Breast epithelium (tissue), 4 donors: ENCODE measurements at regions not wholly inside any gene's neighbourhood (a gene's known extent, or its start where the extent isn't known, plus 50 kb on each side); places are given as distances from the start of the nearest gene placed in this dataset.

Source experiments
- DNase-seq, 2 donors: peaks; one replicate each; pipeline ENCODE4 v3.0.0-alpha.2; 2019; ENCODE audit warnings: low spot score in 2 of 2
- H3K27ac ChIP-seq, 2 donors: fragments of 200-600 bp; sonication (generic) in 1 of 2; one replicate each; pipeline ENCODE4 v1.5.1; 2016 to 2019; ENCODE audit warnings: mild to moderate bottlenecking in 1 of 2
- H3K27me3 ChIP-seq, 2 donors: fragments of 200-600 bp; sonication (generic) in 1 of 2; one replicate each; pipeline versions ENCODE4 v1.5.1 to v1.6.0; 2017 to 2019; ENCODE audit warnings: control low read depth in 1 of 2, mild to moderate bottlenecking in 1 of 2
- H3K36me3 ChIP-seq: fragments of 200-600 bp; one replicate; pipeline ENCODE4 v1.5.1; 2019
- H3K4me1 ChIP-seq, 2 donors: fragments of 200-600 bp; sonication (generic); one replicate each; pipeline ENCODE4 v1.5.1; 2016 to 2019; ENCODE audit warnings: control low read depth in 1 of 2
- H3K4me3 ChIP-seq, 3 donors: fragments of 200-600 bp; sonication (generic); 1 replicate in 2 of 3; 2 replicates in 1 of 3; pipeline ENCODE4 v1.5.1; 2016 to 2019; ENCODE audit warnings: mild to moderate bottlenecking in 3 of 3, moderate library complexity in 2 of 3
- H3K9me3 ChIP-seq, 2 donors: fragments of 200-600 bp; sonication (generic) in 1 of 2; one replicate each; pipeline ENCODE4 v1.5.1; 2016 to 2019; ENCODE audit warnings: control low read depth in 1 of 2
- CTCF ChIP-seq, 3 donors: fragments of 450-650 bp; IDR thresholded peaks; one replicate each; pipeline ENCODE4 v1.5.1; 2016 to 2017; ENCODE audit warnings: antibody characterized with exemption in 3 of 3, mild to moderate bottlenecking in 3 of 3, moderate library complexity in 3 of 3
- POLR2A ChIP-seq: fragments of 450-650 bp; IDR thresholded peaks from one replicate; pipeline ENCODE4 v1.6.1; 2016; ENCODE audit warnings: antibody characterized with exemption, mild to moderate bottlenecking, moderate library complexity
- POLR2AphosphoS5 ChIP-seq, 3 donors: sonication (generic); formaldehyde crosslinking; IDR thresholded peaks; one replicate each; pipeline ENCODE4 v1.6.1; 2017; ENCODE audit warnings: antibody characterized with exemption in 3 of 3
- intact Hi-C: fragments of 100-400 bp; cut with DNase I; formaldehyde crosslinking; loops from one replicate; pipeline ENCODE4 v1.15.1; 2023; ENCODE audit warnings: low total_unique reads

DNA sequence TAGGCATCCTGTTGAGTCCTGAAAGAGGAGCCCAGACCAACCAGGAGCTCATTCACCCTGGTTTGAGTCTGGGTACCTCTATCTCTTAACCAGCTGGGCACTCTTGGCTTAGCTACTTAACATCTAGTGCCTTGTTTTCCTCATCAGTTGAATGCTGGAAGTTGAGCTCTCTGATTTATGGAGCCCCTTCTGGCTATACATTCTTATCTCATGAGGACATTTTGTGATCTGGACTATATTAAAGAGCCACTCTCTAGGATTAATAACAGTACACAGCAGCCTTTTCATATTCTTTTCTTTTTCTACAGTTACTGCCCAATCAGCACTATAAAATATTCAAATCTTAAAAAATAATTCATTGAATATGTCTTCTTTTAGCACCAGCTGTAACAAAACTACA is 296.9 kb upstream of the RUNX1 start:
- Histone ChIP-seq H3K27ac (no peak overlapping the region), H3K4me3 (no peak overlapping the region), H3K36me3 (no peaks in the 10 kb centered on the region), H3K27me3 (no peaks in the 10 kb centered on the region), H3K9me3 (no peaks in the 10 kb centered on the region), H3K4me1 (no peaks in the 10 kb centered on the region)
- DNase-seq, result no peak
- TF ChIP-seq POLR2AphosphoS5 (IDR thresholded peaks at IDR 0.05), result no peak
- no peak for TF ChIP-seq CTCF (IDR thresholded peaks at IDR 0.05)
- no peak for TF ChIP-seq POLR2A
- intact Hi-C loops, result no loop called here

- TF ChIP-seq POLR2AphosphoS5 (IDR thresholded peaks at IDR 0.05), result no peak
- TF ChIP-seq POLR2A, result no peak
- TF ChIP-seq CTCF (IDR thresholded peaks at IDR 0.05), result no peak
- no peaks in the 10 kb centered on the region for H3K27me3 ChIP-seq
- intact Hi-C loops, result no loop called here
- H3K4me3 ChIP-seq, result no peak overlapping the region
- H3K27ac ChIP-seq, result no peak overlapping the region
- H3K9me3 ChIP-seq, result no peaks in the 10 kb centered on the region
- no peak for DNase-seq
- no peaks in the 10 kb centered on the region for H3K36me3 ChIP-seq
- no peaks in the 10 kb centered on the region for H3K4me1 ChIP-seq
Observed at GRCh38 chr21:35344582-35344981, 295.5 kb upstream of the RUNX1 start.

GRCh38 chr21:35343046-35343819 is 294.1 kb upstream of the RUNX1 start:
- Histone ChIP-seq H3K4me3 (no peak overlapping the region), H3K27ac (no peak overlapping the region), H3K9me3 (no peaks in the 10 kb centered on the region), H3K36me3 (no peaks in the 10 kb centered on the region), H3K4me1 (no peaks in the 10 kb centered on the region), H3K27me3 (no peaks in the 10 kb centered on the region)
- intact Hi-C loops, result no loop called here
- DNase-seq, result no peak
- no peak for TF ChIP-seq CTCF (IDR thresholded peaks at IDR 0.05)

- no peak for TF ChIP-seq POLR2A
- no peak for TF ChIP-seq CTCF (IDR thresholded peaks at IDR 0.05)
- no peak for TF ChIP-seq POLR2AphosphoS5 (IDR thresholded peaks at IDR 0.05)
- Histone ChIP-seq H3K4me3 (no peak overlapping the region), H3K4me1 (no peaks in the 10 kb centered on the region), H3K9me3 (no peaks in the 10 kb centered on the region), H3K36me3 (no peaks in the 10 kb centered on the region), H3K27me3 (no peaks in the 10 kb centered on the region), H3K27ac (no peak overlapping the region)
- no peak for DNase-seq
- intact Hi-C loops, result no loop called here
Observed at GRCh38 chr21:35342440-35342839, 293.3 kb upstream of the RUNX1 start.

DNA sequence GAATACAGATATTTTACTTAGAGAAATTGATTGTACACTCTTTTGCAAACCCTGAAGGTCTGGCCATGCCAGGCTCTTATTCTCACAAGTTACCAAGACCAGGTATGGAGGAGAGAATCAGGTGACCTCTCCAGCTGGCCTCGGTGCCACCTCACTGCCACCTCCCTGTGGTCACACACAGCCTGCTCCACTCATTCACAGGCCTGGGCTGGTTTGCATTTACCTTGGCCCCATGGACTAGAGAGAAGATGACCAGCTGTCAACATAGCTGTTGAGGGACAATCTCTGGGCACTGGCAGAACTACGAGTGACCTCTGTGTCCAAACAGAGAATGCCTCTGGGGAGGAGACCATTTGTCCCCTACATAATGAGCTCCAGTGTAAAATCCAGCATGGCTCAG is 291.2 kb upstream of the RUNX1 start:
- Histone ChIP-seq H3K9me3 (no peaks in the 10 kb centered on the region), H3K4me3 (no peak overlapping the region), H3K36me3 (no peaks in the 10 kb centered on the region), H3K27ac (no peak overlapping the region), H3K27me3 (no peaks in the 10 kb centered on the region), H3K4me1 (no peaks in the 10 kb centered on the region)
- intact Hi-C loops, result no loop called here
- TF ChIP-seq POLR2AphosphoS5 (IDR thresholded peaks at IDR 0.05), result no peak
- no peak for TF ChIP-seq POLR2A
- TF ChIP-seq CTCF (IDR thresholded peaks at IDR 0.05), result no peak
- DNase-seq, result no peak
